ENCODE measurements at regions not wholly inside any gene's neighbourhood (a gene's known extent, or its start where the extent isn't known, plus 50 kb on each side); places are given as distances from the start of the nearest gene placed in this dataset.
"Not testable (repeated sequence)": the region's sequence is repeated elsewhere in the genome, so short reads cannot be mapped to it uniquely, and the experiment has no call there.

- in situ Hi-C loops (cut with HindIII; ENCODE audit: low sequenced_read_pairs), result no loop called here
These were observed 186.9 kb downstream of the RRAGC start for GRCh38 chr1:38672692-38673091.

- in situ Hi-C loops (cut with HindIII; ENCODE audit: low sequenced_read_pairs), result no loop called here
These were observed 188.4 kb downstream of the RRAGC start for GRCh38 chr1:38671221-38671620.

DNA sequence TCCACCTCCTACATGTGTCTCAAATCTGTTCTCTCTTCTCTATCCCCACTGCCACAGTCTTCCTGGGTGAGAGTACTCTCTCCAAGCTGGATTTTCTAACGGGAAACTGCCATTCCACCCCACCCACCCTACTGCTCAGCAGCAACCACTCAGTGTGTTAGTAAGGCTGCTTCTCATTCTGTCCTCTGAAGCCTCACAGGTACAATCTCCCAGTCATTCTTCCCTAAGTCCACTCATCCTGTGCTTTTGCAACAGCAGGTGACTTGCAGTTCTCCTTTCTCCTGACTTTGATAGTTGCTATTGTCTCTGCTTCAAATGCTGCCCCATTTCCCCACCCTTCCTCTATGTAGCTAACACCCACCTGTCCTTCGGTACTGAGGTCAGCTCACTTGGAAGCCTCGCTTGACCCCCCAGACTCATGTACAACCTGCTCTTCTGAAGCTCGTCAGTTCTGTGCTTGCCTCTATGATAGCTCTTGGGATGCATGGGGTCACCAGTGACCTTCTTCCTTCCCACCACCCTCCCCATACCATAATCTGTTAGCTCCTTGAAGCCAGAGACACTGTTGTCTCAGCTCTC is 188.9 kb downstream of the RRAGC start:
- in situ Hi-C loops (cut with HindIII; ENCODE audit: low sequenced_read_pairs), result no loop called here

DNA sequence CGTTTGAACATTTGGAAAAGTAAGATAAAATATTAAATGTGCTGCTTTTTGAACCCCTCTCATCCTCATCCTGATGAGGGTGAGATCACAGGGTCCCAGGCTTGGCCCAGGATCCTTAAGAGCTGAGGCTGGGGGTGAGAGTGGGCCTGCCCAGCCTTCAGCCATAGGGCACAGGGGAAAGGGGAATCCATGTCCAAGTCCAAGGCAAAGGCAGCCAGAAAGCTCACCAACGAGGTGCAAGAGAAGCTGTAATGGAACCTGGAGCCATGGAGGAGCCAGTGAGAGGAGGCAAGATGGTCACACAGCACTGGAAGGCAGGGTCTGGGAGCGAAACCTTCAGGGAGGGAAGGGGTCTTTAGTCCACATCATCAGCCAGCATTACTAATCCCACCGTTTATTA is 191.9 kb downstream of the RRAGC start:
- in situ Hi-C loops (cut with HindIII; ENCODE audit: low sequenced_read_pairs), result no loop called here

- in situ Hi-C loops (cut with HindIII; ENCODE audit: low sequenced_read_pairs), result no loop called here
These were observed 197.4 kb downstream of the RRAGC start for GRCh38 chr1:38662126-38662525.

- in situ Hi-C loops (cut with HindIII; ENCODE audit: low sequenced_read_pairs), result no loop called here
These were observed 200.7 kb downstream of the RRAGC start for GRCh38 chr1:38658883-38659282.

- in situ Hi-C loops (cut with HindIII; ENCODE audit: low sequenced_read_pairs), result no loop called here
These were observed 201.7 kb downstream of the RRAGC start for GRCh38 chr1:38657873-38658272.

- in situ Hi-C loops (cut with HindIII; ENCODE audit: low sequenced_read_pairs), result no loop called here
These were observed 202.2 kb downstream of the RRAGC start for GRCh38 chr1:38657207-38657840.

DNA sequence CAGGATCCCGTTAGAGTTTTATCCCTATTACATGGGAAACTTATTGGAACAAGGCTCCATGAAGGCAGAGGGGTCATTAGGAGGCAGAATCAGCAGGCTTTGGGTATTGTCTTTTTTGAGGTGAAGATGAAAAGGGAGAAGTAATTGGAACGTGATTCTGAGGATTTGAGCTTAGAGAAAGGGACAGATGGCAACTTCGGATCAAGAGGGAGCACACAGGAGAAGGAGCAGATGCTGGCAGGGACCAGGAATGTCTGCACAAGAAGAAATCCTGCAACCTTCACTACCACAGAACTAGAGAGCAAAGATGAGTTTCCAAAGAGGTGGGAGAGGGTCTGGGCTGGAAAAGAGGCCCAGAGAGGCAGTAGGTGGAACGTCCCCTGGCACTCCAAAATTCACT is 202.8 kb downstream of the RRAGC start:
- in situ Hi-C loops (cut with HindIII; ENCODE audit: low sequenced_read_pairs), result no loop called here

- in situ Hi-C loops (cut with HindIII; ENCODE audit: low sequenced_read_pairs), result no loop called here
These were observed 207.4 kb downstream of the RRAGC start for GRCh38 chr1:38652217-38652616.

GRCh38 chr1:38651669-38652068 is 207.9 kb downstream of the RRAGC start:
- in situ Hi-C loops (cut with HindIII; ENCODE audit: low sequenced_read_pairs), result no loop called here

DNA sequence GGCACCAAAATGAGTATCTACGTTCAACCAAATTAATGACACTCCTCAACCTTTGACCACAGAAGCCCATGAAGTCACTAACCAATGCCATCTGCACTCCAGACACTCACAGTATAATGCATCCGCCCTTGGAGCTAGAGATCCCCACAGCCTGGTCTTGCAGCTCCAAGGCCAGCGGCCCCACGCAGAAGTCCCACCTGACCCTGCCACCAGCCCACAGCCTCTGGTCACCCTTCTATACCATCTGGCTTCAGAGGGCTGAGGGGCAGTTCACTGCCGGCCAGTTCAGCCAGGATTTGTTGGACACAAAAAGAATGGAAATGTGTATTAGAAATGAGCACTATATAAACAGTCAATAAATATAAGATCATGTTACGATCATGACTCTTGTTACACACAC is 211.2 kb downstream of the RRAGC start:
- in situ Hi-C loops (cut with HindIII; ENCODE audit: low sequenced_read_pairs), result no loop called here

DNA sequence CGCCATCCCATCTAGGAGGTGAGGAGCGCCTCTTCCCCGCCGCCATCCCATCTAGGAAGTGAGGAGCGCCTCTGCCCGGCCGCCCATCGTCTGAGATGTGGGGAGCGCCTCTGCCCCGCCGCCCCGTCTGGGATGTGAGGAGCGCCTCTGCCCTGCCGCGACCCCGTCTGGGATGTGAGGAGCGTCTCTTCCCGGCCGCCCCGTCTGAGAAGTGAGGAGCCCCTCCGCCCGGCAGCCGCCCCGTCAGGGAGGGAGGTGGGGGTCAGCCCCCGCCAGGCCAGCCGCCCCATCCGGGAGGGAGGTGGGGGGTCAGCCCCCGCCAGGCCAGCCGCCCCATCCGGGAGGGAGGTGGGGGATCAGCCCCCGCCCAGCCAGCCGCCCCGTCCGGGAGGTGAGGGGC is 212.2 kb downstream of the RRAGC start:
- in situ Hi-C loops (cut with HindIII; ENCODE audit: low sequenced_read_pairs), result not testable (repeated sequence)

DNA sequence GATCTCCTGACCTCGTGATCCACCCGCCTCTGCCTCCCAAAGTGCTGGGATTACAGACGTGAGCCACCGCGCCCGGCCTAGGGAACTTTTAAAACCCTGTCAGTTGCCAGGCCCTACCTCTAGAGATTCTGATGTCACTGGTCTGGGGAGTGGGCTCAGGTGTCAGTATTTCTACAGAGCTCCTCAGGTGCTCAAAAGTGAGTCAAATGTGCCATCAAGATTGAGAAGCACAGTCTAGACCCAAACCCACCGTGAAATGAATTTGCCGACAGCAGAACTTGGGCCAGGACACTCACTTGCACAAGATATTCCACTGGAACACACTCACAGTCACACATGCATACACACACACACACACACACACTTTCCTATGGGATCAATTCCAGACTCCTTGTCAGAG is 215.5 kb downstream of the RRAGC start:
- in situ Hi-C loops (cut with HindIII; ENCODE audit: low sequenced_read_pairs), result no loop called here

- in situ Hi-C loops (cut with HindIII; ENCODE audit: low sequenced_read_pairs), result no loop called here
These were observed 217.9 kb downstream of the RRAGC start for GRCh38 chr1:38641661-38642060.

DNA sequence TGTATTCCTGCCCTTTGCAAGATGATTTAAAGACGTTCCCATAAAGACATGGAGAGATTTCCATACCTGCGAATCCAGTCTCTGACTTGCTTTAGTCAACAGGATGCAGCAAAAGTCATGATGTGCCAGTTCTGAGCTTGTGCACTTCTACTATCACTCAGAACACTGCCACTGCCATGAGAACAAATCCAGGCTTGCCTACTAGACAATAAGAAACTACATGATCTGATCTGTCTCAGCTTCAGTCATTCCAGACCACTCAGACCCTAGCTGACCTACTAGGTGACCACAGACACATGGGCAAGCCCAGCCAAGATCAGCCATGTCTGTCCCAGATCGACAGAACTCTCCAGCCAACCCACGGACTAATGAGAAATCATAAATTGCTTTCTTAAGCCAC is 219.2 kb downstream of the RRAGC start:
- in situ Hi-C loops (cut with HindIII; ENCODE audit: low sequenced_read_pairs), result no loop called here

DNA sequence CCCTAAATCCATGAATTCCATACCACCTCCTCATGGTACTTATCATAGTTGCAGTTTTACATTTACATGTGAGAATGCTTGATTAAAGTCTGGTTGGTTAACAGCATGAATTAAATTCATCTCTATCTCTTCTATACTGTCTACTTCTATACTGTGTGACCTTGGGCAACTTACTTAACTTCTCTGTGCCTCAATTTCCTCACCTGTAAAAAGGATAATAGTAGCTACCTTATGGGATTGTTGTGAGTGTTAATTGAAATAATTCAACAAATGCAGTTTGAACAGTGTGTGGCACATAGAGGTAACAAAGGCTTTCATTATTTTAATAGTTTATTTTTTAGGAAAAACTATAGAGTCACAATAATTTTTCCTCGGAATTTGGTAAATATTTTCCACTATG is 231.3 kb downstream of the RRAGC start:
- in situ Hi-C loops (cut with HindIII; ENCODE audit: low sequenced_read_pairs), result no loop called here

- in situ Hi-C loops (cut with HindIII; ENCODE audit: low sequenced_read_pairs), result no loop called here
These were observed 233.6 kb downstream of the RRAGC start for GRCh38 chr1:38625939-38626338.

GRCh38 chr1:38624336-38625039 is 235.1 kb downstream of the RRAGC start:
- in situ Hi-C loops (cut with HindIII; ENCODE audit: low sequenced_read_pairs), result no loop called here

DNA sequence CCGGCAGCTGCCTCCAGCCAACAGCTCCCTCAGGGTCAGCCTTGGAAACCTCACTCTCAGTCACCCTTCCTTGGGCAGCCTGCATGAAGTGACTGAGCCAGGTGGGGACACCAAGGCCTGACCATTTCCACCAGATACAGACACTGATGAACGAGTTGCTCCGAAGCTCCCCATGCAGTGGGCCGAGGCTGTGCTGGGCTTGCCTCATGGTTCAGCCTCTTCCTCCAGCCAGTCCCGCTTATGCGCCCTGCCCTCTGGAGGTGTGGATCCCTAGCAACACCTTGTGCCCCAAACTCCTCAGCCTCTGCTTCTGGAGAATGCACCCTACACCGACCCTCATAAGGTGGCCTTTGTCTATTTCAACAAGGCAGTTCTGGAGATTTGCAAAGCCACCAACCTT is 236.0 kb downstream of the RRAGC start:
- in situ Hi-C loops (cut with HindIII; ENCODE audit: low sequenced_read_pairs), result no loop called here

DNA sequence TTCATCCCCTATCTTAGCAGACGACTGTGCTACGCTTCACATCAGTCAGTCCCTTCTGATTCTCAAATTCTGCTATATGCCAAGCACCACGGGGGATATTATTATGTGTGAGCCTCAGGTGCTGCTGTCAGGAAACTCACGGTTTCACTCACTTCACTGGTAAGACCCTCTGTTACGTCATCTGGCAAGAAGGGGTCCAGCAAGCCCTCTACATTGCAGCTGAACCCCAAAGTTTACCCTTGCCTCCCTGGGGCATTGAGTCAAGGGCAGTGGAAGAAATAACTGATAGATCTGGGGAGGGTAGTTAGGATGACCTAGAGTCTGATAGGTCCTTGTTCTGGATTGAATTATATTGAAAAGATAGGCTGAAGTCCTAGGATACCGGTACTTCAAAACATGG is 237.4 kb downstream of the RRAGC start:
- in situ Hi-C loops (cut with HindIII; ENCODE audit: low sequenced_read_pairs), result no loop called here

- in situ Hi-C loops (cut with HindIII; ENCODE audit: low sequenced_read_pairs), result no loop called here
These were observed 242.7 kb downstream of the RRAGC start for GRCh38 chr1:38616846-38617245.

Data from DLD1 (cell line).